ENCODE measurements at regions not wholly inside any gene's neighbourhood (a gene's known extent, or its start where the extent isn't known, plus 50 kb on each side); places are given as distances from the start of the nearest gene placed in this dataset.

DNA sequence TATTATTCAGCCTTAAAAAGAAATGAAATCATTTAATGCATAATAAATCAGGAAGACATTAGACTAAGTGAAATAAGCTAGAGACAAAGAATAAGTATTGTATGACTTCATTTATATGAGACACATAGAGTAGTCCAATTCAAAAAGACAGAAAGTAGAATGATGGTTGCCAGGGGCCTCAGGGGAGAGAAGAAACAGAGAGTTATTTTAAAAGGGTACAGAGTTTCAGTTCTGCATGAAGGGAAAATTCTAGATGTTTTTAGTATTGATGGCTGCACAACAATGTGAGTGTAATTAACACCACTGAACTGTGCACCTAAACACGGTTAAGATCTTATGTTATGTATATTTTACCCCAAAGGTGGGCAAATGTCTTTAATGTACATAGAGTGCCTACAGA is 1407.9 kb upstream of the MAP3K7 start:
- Histone ChIP-seq H3K36me3 (ENCODE audit: control insufficient read depth in 2 of 2, extremely low read depth in 1 of 2, insufficient read depth in 2 of 2, low read length in 2 of 2) (no peaks in the 10 kb centered on the region), H3K4me1 (ENCODE audit: control insufficient read depth, extremely low read depth, insufficient read depth, low read length) (no peaks in the 10 kb centered on the region), H3K27ac (ENCODE audit: control insufficient read depth, insufficient read depth, low read length) (no peak overlapping the region), H4K20me1 (ENCODE audit: control insufficient read depth, extremely low read depth, insufficient read depth, low read length) (no peaks in the 10 kb centered on the region), H3K9me3 (ENCODE audit: control insufficient read depth, low read depth, low read length) (no peaks in the 10 kb centered on the region), H3K27me3 (ENCODE audit: control insufficient read depth, extremely low read depth, insufficient read depth, low read length) (no peaks in the 10 kb centered on the region), H3K79me2 (ENCODE audit: control insufficient read depth, insufficient read depth, low read length) (no peaks in the 10 kb centered on the region), H3K4me2 (ENCODE audit: control insufficient read depth, extremely low read depth, insufficient read depth, low read depth, low read length) (no peak overlapping the region), H2AFZ (ENCODE audit: control insufficient read depth, low read length) (no peak overlapping the region), H3K9ac (ENCODE audit: control insufficient read depth, extremely low read depth, insufficient read depth, low read length) (no peak overlapping the region), H3K4me3 (ENCODE audit: control insufficient read depth in 2 of 3, extremely low read depth in 1 of 3, insufficient read depth in 2 of 3, low read depth in 1 of 3, low read length in 3 of 3) (no peak overlapping the region), H3K9me1 (ENCODE audit: control insufficient read depth, extremely low read depth, insufficient read depth, low read length) (no peaks in the 10 kb centered on the region)
- FAIRE-seq (no peak), DNase-seq (ENCODE audit: low read depth, low spot score) (no peak)
- dilution Hi-C loops (cut with MboI; ENCODE audit: extremely low pct_ligation_motif_present, low sequenced_read_pairs): no loop called here
- TF ChIP-seq, protein P1, sequence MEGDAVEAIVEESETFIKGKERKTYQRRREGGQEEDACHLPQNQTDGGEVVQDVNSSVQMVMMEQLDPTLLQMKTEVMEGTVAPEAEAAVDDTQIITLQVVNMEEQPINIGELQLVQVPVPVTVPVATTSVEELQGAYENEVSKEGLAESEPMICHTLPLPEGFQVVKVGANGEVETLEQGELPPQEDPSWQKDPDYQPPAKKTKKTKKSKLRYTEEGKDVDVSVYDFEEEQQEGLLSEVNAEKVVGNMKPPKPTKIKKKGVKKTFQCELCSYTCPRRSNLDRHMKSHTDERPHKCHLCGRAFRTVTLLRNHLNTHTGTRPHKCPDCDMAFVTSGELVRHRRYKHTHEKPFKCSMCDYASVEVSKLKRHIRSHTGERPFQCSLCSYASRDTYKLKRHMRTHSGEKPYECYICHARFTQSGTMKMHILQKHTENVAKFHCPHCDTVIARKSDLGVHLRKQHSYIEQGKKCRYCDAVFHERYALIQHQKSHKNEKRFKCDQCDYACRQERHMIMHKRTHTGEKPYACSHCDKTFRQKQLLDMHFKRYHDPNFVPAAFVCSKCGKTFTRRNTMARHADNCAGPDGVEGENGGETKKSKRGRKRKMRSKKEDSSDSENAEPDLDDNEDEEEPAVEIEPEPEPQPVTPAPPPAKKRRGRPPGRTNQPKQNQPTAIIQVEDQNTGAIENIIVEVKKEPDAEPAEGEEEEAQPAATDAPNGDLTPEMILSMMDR (optimal IDR thresholded peaks at IDR 0.05 in 1 of 3, IDR thresholded peaks at IDR 0.05 in 1 of 3, conservative IDR thresholded peaks at IDR 0.05 in 1 of 3; ENCODE audit: extremely low read depth in 1 of 3, insufficient read depth in 2 of 3, low read length in 3 of 3): no peak
- TF ChIP-seq EZH2 (IDR thresholded peaks at IDR 0.05; ENCODE audit: low read length): no peak

DNA sequence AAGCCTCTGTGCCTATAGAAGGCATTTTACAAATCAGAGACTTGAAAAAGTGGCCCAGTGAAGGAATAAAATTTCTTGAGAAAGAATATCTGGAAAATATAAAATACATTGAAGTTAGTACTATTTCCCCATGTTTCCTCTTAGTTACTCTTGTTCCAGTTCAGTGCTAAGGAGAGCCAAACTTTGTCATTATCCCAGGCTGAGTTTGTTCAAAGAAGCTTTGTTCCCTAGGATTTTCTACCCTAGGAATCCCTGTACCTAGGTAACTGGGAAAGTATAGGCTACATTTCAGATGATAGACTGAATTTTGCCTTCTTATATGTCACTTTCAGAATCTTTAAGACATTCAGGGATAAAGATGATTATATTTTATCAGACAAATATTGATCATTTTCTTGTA is 1395.7 kb upstream of the MAP3K7 start:
- Histone ChIP-seq H3K9me1 (ENCODE audit: control insufficient read depth, extremely low read depth, insufficient read depth, low read length) (no peaks in the 10 kb centered on the region), H4K20me1 (ENCODE audit: control insufficient read depth, extremely low read depth, insufficient read depth, low read length) (no peaks in the 10 kb centered on the region), H3K79me2 (ENCODE audit: control insufficient read depth, insufficient read depth, low read length) (no peaks in the 10 kb centered on the region), H3K36me3 (ENCODE audit: control insufficient read depth in 2 of 2, extremely low read depth in 1 of 2, insufficient read depth in 2 of 2, low read length in 2 of 2) (no peaks in the 10 kb centered on the region), H3K4me1 (ENCODE audit: control insufficient read depth, extremely low read depth, insufficient read depth, low read length) (no peaks in the 10 kb centered on the region), H3K4me2 (ENCODE audit: control insufficient read depth, extremely low read depth, insufficient read depth, low read depth, low read length) (no peak overlapping the region), H3K9me3 (ENCODE audit: control insufficient read depth, low read depth, low read length) (no peaks in the 10 kb centered on the region), H3K4me3 (ENCODE audit: control insufficient read depth in 2 of 3, extremely low read depth in 1 of 3, insufficient read depth in 2 of 3, low read depth in 1 of 3, low read length in 3 of 3) (no peak overlapping the region), H2AFZ (ENCODE audit: control insufficient read depth, low read length) (no peak overlapping the region), H3K27ac (ENCODE audit: control insufficient read depth, insufficient read depth, low read length) (no peak overlapping the region), H3K9ac (ENCODE audit: control insufficient read depth, extremely low read depth, insufficient read depth, low read length) (no peak overlapping the region), H3K27me3 (ENCODE audit: control insufficient read depth, extremely low read depth, insufficient read depth, low read length) (no peaks in the 10 kb centered on the region)
- dilution Hi-C loops (cut with MboI; ENCODE audit: extremely low pct_ligation_motif_present, low sequenced_read_pairs): no loop called here
- FAIRE-seq (no peak), DNase-seq (ENCODE audit: low read depth, low spot score) (no peak)
- TF ChIP-seq EZH2 (IDR thresholded peaks at IDR 0.05; ENCODE audit: low read length): no peak
- TF ChIP-seq, protein P1 (optimal IDR thresholded peaks at IDR 0.05 in 1 of 3, IDR thresholded peaks at IDR 0.05 in 1 of 3, conservative IDR thresholded peaks at IDR 0.05 in 1 of 3; ENCODE audit: extremely low read depth in 1 of 3, insufficient read depth in 2 of 3, low read length in 3 of 3): no peak

Data from keratinocyte (primary cell).